Colonic mucosa (tissue), 4 donors: ENCODE measurements at regions not wholly inside any gene's neighbourhood (a gene's known extent, or its start where the extent isn't known, plus 50 kb on each side); places are given as distances from the start of the nearest gene placed in this dataset.

Experiments used
- DNase-seq: peaks from one replicate; pipeline ENCODE4 v3.0.0-alpha.2; 2020
- H3K27ac ChIP-seq: fragments of 200-600 bp; one replicate; pipeline ENCODE4 v1.8.0; 2021
- H3K27me3 ChIP-seq: fragments of 200-600 bp; one replicate; pipeline ENCODE4 v1.8.0; 2021
- H3K36me3 ChIP-seq: fragments of 200-600 bp; one replicate; pipeline ENCODE4 v1.8.0; 2021
- H3K4me1 ChIP-seq: fragments of 200-600 bp; one replicate; pipeline ENCODE4 v1.8.0; 2021; ENCODE audit warnings: mild to moderate bottlenecking
- H3K4me3 ChIP-seq: fragments of 200-600 bp; one replicate; pipeline ENCODE4 v1.8.0; 2021
- H3K9ac ChIP-seq, 2 donors: one replicate each; pipeline ENCODE4 v1.7.0; 2013; ENCODE audit warnings: control low read depth in 2 of 2, low read depth in 2 of 2, low read length in 2 of 2
- H3K9me3 ChIP-seq: fragments of 200-600 bp; one replicate; pipeline ENCODE4 v1.8.0; 2021
- intact Hi-C: fragments of 100-400 bp; cut with DNase I; formaldehyde crosslinking; loops from one replicate; pipeline ENCODE4 v1.14.1; 2022
- TF ChIP-seq, protein P1 (sequence below): fragments of 200-600 bp; IDR thresholded peaks from one replicate; pipeline ENCODE4 v1.8.0; 2022; ENCODE audit warnings: antibody characterized with exemption, mild to moderate bottlenecking
- donor health status: healthy.
- donor health status: DM: no; HTN: no; CAD: no.
- donor health status: DM: no; HTN: no; CAD: no.

DNA sequence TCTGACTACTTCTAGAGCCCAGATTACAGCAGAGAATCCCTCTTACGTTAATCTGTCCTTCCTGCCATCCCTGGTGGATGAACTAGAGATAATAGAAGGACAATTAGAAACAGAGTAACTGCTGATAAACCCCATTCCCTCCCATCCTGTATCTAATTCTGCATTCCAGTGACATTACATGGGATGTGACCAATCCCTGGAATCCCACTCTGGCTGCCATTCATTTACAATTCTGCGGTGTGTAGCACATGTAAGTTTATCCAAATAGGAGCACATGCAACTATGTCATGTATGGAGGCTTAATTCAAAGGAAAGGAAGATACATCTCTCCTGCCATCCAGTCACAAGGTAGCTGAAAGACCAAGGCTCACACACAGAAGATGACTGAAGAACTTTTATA, 339.5 kb downstream of the GPAT3 start:
- H3K4me1 ChIP-seq: no peaks in the 10 kb centered on the region
- TF ChIP-seq, protein P1, sequence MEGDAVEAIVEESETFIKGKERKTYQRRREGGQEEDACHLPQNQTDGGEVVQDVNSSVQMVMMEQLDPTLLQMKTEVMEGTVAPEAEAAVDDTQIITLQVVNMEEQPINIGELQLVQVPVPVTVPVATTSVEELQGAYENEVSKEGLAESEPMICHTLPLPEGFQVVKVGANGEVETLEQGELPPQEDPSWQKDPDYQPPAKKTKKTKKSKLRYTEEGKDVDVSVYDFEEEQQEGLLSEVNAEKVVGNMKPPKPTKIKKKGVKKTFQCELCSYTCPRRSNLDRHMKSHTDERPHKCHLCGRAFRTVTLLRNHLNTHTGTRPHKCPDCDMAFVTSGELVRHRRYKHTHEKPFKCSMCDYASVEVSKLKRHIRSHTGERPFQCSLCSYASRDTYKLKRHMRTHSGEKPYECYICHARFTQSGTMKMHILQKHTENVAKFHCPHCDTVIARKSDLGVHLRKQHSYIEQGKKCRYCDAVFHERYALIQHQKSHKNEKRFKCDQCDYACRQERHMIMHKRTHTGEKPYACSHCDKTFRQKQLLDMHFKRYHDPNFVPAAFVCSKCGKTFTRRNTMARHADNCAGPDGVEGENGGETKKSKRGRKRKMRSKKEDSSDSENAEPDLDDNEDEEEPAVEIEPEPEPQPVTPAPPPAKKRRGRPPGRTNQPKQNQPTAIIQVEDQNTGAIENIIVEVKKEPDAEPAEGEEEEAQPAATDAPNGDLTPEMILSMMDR: no peak
- H3K36me3 ChIP-seq: no peaks in the 10 kb centered on the region
- H3K27ac ChIP-seq: no peak overlapping the region
- H3K9ac ChIP-seq: no peak overlapping the region
- intact Hi-C loops: no loop called here
- H3K27me3 ChIP-seq: no peaks in the 10 kb centered on the region
- H3K9me3 ChIP-seq: no peaks in the 10 kb centered on the region
- H3K4me3 ChIP-seq: no peak overlapping the region
- no peak for DNase-seq

DNA sequence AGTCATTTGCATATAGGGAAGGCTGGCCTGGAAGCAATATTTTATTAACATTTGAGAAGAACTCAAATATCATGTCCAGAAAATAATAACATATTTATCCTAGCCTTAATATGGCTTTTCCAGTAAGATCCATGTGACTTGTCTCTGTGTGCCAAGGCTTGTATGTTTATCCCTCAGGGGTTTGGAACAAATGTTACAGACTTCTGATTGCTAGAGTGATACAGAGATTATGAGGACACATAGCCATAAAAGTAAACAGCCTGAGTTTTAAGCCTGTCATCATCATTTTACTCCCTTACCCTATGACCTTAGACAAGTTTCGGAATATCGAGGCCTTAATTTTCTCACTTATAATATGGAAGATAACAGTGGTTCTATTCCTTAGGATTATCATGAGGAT, 338.1 kb downstream of the GPAT3 start:
- Histone ChIP-seq H3K4me3 (no peak overlapping the region), H3K36me3 (no peaks in the 10 kb centered on the region), H3K9me3 (no peaks in the 10 kb centered on the region), H3K27ac (no peak overlapping the region), H3K9ac (no peak overlapping the region), H3K4me1 (no peaks in the 10 kb centered on the region), H3K27me3 (no peaks in the 10 kb centered on the region)
- TF ChIP-seq, protein P1: no peak
- no peak for DNase-seq
- intact Hi-C loops: no loop called here

DNA sequence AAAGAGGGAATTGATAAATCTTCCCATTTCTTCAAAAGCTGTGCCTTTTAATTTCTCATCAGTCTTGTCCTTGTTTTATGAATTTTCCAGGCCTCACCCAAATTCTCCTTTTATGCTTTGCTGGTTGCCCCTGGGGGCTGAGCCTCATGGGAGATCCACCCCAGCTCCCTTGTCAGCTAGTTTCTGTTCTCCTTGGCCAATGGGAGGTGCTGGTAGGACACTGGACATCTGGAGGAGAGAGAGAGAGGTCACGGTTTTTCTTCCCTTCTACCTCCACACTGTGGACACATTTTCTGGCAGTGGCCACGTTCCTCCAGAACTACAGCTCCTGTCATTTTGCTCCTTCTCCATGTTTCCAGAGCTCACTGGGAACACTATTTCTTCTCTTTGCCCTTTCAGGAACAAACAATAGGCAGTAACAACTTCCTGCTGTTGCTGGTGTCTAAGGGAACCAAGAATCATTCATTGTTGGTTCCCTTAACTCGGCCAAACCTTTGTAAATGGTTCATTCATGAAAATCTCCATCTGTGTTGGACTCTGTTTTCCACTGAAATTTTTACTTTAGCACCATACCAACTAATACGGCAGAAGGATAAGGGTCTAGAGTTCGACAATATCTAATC, 334.5 kb downstream of the GPAT3 start:
- Histone ChIP-seq H3K27ac (no peak overlapping the region), H3K9ac (no peak overlapping the region), H3K4me1 (no peaks in the 10 kb centered on the region), H3K4me3 (no peak overlapping the region), H3K36me3 (no peaks in the 10 kb centered on the region), H3K9me3 (no peaks in the 10 kb centered on the region), H3K27me3 (no peaks in the 10 kb centered on the region)
- no peak for DNase-seq
- intact Hi-C loops: no loop called here
- TF ChIP-seq, protein P1: no peak

DNA sequence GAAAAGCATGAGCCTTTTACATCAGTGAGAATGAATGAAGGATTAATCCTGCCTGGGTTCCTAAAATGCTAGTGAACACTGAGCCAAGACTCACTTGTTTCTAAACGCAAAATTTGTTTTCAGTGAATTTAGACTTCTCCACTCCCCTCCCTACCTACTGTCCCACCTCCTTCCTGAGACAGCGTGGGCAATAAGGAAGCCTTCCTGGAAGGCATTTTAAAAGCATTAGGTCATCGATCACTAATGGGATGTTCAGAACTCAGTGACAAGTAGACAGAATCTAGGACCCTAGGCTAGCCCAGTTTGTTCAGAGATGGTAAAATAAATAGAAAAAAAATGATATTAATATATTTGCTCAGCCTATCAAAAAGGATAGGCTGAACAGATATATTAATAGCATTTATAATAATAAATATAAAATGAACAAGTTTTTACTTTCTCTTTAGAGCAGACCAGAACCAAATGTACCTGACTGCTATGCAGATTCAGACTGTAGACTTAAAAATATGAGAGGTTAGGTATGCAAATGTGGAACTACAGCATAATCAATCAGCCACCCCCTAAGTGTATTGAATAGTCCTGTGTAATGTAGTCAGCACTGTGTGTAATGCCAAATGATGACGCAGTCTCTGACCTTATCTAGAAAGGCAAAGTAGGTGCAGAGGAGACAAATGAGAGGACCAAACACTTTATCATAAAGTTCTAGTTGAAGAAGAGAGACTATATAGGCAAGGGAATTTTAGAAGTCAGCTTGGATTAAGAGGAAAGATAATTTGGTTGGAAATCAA, 331.1 kb downstream of the GPAT3 start:
- Histone ChIP-seq H3K9me3 (no peaks in the 10 kb centered on the region), H3K27me3 (no peaks in the 10 kb centered on the region), H3K27ac (no peak overlapping the region), H3K36me3 (no peaks in the 10 kb centered on the region), H3K4me3 (no peak overlapping the region), H3K4me1 (no peaks in the 10 kb centered on the region), H3K9ac (no peak overlapping the region)
- TF ChIP-seq, protein P1: no peak
- intact Hi-C loops: no loop called here
- no peak for DNase-seq

DNA sequence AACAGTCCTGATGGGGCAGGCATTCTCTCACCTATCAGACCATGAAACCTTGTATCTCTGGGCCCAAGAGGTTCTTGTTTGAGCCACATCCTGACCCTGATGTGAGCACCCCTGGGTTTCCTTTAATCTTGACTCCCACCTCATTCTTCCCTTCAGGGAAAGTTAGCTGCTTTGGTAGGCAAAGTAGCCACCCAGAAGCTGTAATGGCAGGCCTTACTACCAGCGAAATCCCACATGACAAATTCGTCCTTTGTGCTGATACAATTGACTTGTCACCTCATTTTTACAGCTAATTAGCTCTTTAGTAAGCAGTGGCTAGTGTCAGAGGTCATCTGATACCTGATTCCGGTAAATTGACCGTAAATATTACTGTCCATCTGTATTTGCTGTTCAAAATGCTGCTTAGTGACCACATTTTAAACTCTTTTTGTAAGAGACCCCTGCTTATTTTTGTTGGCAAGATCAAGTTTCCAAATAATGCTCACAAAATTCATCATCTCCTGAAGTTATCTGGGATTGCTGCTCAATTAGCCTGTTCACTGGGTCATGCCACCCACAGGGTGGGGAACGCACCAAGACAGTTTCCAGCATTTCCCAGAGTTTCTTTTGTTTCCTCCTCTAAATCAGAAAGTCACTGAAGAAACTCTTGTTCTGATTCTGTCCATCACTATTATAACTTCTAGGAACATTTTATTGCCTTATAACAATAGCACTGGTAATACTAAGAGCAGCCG, 329.7 kb downstream of the GPAT3 start:
- intact Hi-C loops: no loop called here
- H3K4me1 ChIP-seq: no peaks in the 10 kb centered on the region
- H3K9ac ChIP-seq: no peak overlapping the region
- H3K36me3 ChIP-seq: no peaks in the 10 kb centered on the region
- DNase-seq: no peak
- no peaks in the 10 kb centered on the region for H3K27me3 ChIP-seq
- TF ChIP-seq, protein P1: no peak
- no peak overlapping the region for H3K27ac ChIP-seq
- no peak overlapping the region for H3K4me3 ChIP-seq
- H3K9me3 ChIP-seq: no peaks in the 10 kb centered on the region
